GM12874 (cell line): ENCODE measurements at regions not wholly inside any gene's neighbourhood (a gene's known extent, or its start where the extent isn't known, plus 50 kb on each side); places are given as distances from the start of the nearest gene placed in this dataset.

Experiments
- TF ChIP-seq, protein P1 (sequence below): IDR thresholded peaks from 2 replicates; pipeline ENCODE4 v1.5.1; 2011; ENCODE audit warnings: low read depth, mild to moderate bottlenecking, control low read depth, low read length, moderate library complexity; ENCODE audit not compliant: insufficient read depth

DNA sequence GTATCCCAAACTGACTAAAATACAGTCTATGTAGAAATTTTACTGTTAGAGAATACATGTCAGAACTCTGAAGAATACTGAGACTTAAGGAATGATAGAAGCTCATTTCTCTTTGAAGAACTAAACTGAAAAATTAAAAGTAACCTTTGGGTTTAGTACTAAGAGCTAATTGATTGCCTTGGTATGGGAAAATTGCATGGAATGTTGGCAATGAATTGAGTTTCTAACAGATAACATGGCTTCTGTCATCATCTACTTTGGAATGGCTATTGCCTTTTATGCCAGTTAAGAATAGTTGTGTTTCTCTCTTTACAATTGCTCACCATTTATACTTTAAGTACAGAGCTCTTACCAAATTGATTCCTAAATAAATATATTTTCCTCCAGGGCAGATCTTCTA is 308.8 kb upstream of the SYT1 start:
- TF ChIP-seq, protein P1, sequence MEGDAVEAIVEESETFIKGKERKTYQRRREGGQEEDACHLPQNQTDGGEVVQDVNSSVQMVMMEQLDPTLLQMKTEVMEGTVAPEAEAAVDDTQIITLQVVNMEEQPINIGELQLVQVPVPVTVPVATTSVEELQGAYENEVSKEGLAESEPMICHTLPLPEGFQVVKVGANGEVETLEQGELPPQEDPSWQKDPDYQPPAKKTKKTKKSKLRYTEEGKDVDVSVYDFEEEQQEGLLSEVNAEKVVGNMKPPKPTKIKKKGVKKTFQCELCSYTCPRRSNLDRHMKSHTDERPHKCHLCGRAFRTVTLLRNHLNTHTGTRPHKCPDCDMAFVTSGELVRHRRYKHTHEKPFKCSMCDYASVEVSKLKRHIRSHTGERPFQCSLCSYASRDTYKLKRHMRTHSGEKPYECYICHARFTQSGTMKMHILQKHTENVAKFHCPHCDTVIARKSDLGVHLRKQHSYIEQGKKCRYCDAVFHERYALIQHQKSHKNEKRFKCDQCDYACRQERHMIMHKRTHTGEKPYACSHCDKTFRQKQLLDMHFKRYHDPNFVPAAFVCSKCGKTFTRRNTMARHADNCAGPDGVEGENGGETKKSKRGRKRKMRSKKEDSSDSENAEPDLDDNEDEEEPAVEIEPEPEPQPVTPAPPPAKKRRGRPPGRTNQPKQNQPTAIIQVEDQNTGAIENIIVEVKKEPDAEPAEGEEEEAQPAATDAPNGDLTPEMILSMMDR, result no peak

GRCh38 chr12:78556651-78557050 is 307.9 kb upstream of the SYT1 start:
- TF ChIP-seq, protein P1, result no peak

DNA sequence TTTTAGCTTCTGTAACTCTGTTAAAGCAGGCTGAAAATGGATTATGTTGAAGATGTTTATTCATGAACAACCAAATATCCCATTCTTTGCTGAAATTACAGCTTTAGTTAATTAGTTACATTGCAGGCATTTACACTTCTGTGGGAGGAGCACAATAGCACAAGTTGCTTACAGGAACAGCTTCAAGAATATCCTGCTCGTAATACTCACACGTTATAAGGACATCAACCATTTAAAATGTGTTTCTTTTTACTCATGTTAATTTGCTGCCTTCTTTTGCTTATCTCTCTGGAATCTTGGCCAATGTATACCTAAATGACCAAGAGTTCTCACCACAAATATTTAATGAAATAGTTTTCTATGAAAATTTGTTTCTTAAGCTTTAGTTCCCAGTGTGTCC is 305.2 kb upstream of the SYT1 start:
- TF ChIP-seq, protein P1, result no peak

- TF ChIP-seq, protein P1, result no peak
Observed at GRCh38 chr12:78559886-78560285, 304.7 kb upstream of the SYT1 start.

DNA sequence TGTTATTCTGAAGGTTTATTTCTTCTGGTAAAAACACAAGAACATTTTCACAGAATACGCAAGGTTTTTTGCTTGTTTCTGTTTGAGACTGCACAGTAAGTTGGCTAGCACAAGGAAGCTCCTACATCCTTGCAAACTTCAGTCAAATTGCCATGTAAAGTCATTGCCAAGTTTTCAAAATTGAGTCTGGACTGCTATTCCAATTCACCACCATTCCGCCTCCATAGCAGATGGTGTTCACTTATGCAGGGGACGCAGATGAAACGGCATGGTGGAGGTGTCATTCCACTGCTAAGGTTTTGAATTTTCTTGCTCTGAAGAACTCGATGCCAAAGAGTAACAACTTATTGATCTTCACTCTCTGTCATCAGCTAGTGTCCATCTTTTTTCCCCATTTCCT is 303.9 kb upstream of the SYT1 start:
- TF ChIP-seq, protein P1, result no peak

GRCh38 chr12:78562368-78563205 is 302.0 kb upstream of the SYT1 start:
- TF ChIP-seq, protein P1, result no peak

DNA sequence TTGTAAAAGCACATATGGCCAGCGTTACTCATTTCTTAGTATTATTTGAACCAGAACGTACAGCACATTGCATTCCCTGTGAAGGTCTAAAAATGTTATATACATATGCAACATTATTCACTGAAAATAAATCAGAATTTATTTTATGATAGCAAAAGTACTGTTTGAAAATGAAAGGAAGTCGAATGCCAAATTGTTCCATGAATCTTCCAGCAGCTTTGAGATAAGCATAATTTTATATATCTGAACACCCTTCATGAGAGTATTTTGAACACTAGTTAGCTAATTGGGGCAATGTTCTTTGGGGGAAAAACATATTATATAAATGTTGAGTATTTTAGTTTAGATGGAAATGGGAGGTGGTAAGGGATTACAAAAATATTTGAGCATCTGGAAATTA is 300.7 kb upstream of the SYT1 start:
- TF ChIP-seq, protein P1, result no peak
